GM12872 (cell line): ENCODE measurements at regions not wholly inside any gene's neighbourhood (a gene's known extent, or its start where the extent isn't known, plus 50 kb on each side); places are given as distances from the start of the nearest gene placed in this dataset.

Experiments
- CTCF ChIP-seq: IDR thresholded peaks from 3 replicates; pipeline ENCODE4 v1.5.1; 2011; ENCODE audit warnings: low read depth, mild to moderate bottlenecking, low read length, moderate library complexity; ENCODE audit not compliant: insufficient read depth

- no peak for TF ChIP-seq CTCF
Measured at GRCh38 chr2:186346216-186346615, 139.8 kb upstream of the ZC3H15 start.

- no peak for TF ChIP-seq CTCF
Measured at GRCh38 chr2:186347472-186347871, 138.6 kb upstream of the ZC3H15 start.

GRCh38 chr2:186348200-186348599, 137.9 kb upstream of the ZC3H15 start:
- TF ChIP-seq CTCF, result no peak

- TF ChIP-seq CTCF, result no peak
Measured at GRCh38 chr2:186349508-186349907, 136.6 kb upstream of the ZC3H15 start.

- TF ChIP-seq CTCF, result no peak
Measured at GRCh38 chr2:186365406-186365805, 120.7 kb upstream of the ZC3H15 start.

- no peak for TF ChIP-seq CTCF
Measured at GRCh38 chr2:186379052-186379451, 107.0 kb upstream of the ZC3H15 start.

GRCh38 chr2:186380805-186381204, 105.3 kb upstream of the ZC3H15 start:
- no peak for TF ChIP-seq CTCF

- no peak for TF ChIP-seq CTCF
Measured at GRCh38 chr2:186381573-186381972, 104.5 kb upstream of the ZC3H15 start.
